AG08395 (cell line): ENCODE measurements at regions not wholly inside any gene's neighbourhood (a gene's known extent, or its start where the extent isn't known, plus 50 kb on each side); places are given as distances from the start of the nearest gene placed in this dataset.
"Not testable (repeated sequence)": the region's sequence is repeated elsewhere in the genome, so short reads cannot be mapped to it uniquely, and the experiment has no call there.

ENCODE experiments used
- DNase-seq: peaks from one replicate; pipeline ENCODE4 v3.0.0; 2012; ENCODE audit warnings: mixed read lengths, low spot score

GRCh38 chr1:208717525-208717924, 473.3 kb upstream of the PLXNA2 start:
- DNase-seq, result no peak

- DNase-seq, result no peak
Observed at GRCh38 chr1:208722592-208722991, 478.4 kb upstream of the PLXNA2 start.

- no peak for DNase-seq
Observed at GRCh38 chr1:208724079-208724478, 479.9 kb upstream of the PLXNA2 start.

- no peak for DNase-seq
Observed at GRCh38 chr1:208728815-208729214, 484.6 kb upstream of the PLXNA2 start.

- DNase-seq, result no peak
Observed at GRCh38 chr1:208731981-208732821, 488.0 kb upstream of the PLXNA2 start.

- no peak for DNase-seq
Observed at GRCh38 chr1:208737161-208737560, 493.0 kb upstream of the PLXNA2 start.

GRCh38 chr1:208737922-208738321, 493.7 kb upstream of the PLXNA2 start:
- no peak for DNase-seq

- DNase-seq, result not testable (repeated sequence)
Observed at GRCh38 chr1:208739636-208740035, 495.5 kb upstream of the PLXNA2 start.

- DNase-seq, result no peak
Observed at GRCh38 chr1:208741296-208741695, 497.1 kb upstream of the PLXNA2 start.

- no peak for DNase-seq
Observed at GRCh38 chr1:208743361-208743760, 499.2 kb upstream of the PLXNA2 start.

- no peak for DNase-seq
Observed at GRCh38 chr1:208747979-208748378, 503.8 kb upstream of the PLXNA2 start.

- no peak for DNase-seq
Observed at GRCh38 chr1:208748387-208749165, 504.4 kb upstream of the PLXNA2 start.

GRCh38 chr1:208756339-208756981, 512.3 kb upstream of the PLXNA2 start:
- DNase-seq, result no peak

GRCh38 chr1:208757846-208758245, 513.7 kb upstream of the PLXNA2 start:
- DNase-seq, result no peak

GRCh38 chr1:208759255-208759654, 515.1 kb upstream of the PLXNA2 start:
- DNase-seq, result no peak

GRCh38 chr1:208763971-208764370, 519.8 kb upstream of the PLXNA2 start:
- DNase-seq, result no peak

GRCh38 chr1:208766832-208767231, 522.6 kb upstream of the PLXNA2 start:
- no peak for DNase-seq

GRCh38 chr1:208767816-208768215, 523.6 kb upstream of the PLXNA2 start:
- DNase-seq, result no peak

GRCh38 chr1:208772891-208773290, 528.7 kb upstream of the PLXNA2 start:
- no peak for DNase-seq

- no peak for DNase-seq
Observed at GRCh38 chr1:208775841-208776240, 531.7 kb upstream of the PLXNA2 start.

- DNase-seq, result no peak
Observed at GRCh38 chr1:208778417-208778816, 534.2 kb upstream of the PLXNA2 start.

GRCh38 chr1:208781391-208782045, 537.3 kb upstream of the PLXNA2 start:
- no peak for DNase-seq
